ENCODE measurements at regions not wholly inside any gene's neighbourhood (a gene's known extent, or its start where the extent isn't known, plus 50 kb on each side); places are given as distances from the start of the nearest gene placed in this dataset.

DNA sequence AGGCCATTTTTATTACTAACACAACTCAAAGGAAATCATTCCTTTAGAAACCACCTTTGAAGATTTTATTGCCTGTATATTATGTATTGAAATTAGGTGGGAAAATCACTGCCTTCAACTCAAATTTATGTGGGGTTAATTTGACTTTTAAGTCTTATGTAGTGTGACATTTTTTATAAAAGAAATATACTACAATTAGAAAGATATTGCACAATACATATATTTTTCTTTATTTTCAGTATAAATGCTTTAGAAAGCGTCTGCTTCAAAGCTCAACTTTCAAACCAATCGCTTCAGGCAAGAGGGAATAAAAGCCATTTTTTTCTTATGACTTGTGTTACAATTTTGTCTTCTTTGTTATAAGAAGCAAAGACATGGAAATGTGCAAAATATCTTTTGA lies 337.4 kb upstream of the ZWINT start (continued):
- TF ChIP-seq MBNL3 (CRISPR knock-in tag; conservative IDR thresholded peaks at IDR 0.05) = no peak
- no peak for TF ChIP-seq ZNF660 (CRISPR knock-in tag; IDR thresholded peaks at IDR 0.05; ENCODE audit: borderline replicate concordance, low read depth)
- no peak for TF ChIP-seq ZNF792 (CRISPR knock-in tag; IDR thresholded peaks at IDR 0.05)

DNA sequence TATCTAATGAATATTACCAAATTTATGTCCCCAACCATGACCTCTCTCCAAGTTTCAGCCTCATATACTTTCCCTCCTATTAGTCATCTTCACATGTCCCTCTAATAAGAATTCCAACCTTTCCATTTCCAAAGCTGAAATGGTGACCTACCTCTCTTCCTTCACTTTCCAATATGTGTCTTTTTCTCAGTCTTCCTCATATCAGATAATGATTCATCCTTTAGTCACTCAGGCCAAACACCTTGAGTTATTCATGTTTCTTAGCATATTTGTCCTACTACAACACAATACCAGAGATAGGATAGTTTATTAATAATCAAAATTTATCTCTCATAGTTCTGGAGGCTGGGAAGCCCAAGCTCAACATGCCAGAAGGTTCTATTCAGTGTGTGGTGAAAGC lies 318.5 kb upstream of the ZWINT start:
- peaks cover 23% of the 10 kb centered on the region for H3K9me3 ChIP-seq (ENCODE audit: low read length)
- H4K20me1 ChIP-seq (ENCODE audit: insufficient read depth, low read length) = no peaks in the 10 kb centered on the region
- intact Hi-C loops (cut with micrococcal nuclease; ENCODE audit: unreplicated experiment) (no loop called here), in situ Hi-C loops (cut with HindIII; ENCODE audit: extremely low pct_ligation_motif_present, low pct_unique_long_range_greater_than_20kb) (no loop called here)
- H3K36me3 ChIP-seq (replicated peaks in 1 of 2; ENCODE audit: control insufficient read depth in 1 of 2, insufficient read depth in 2 of 2, low read length in 2 of 2) = no peaks in the 10 kb centered on the region
- no peaks in the 10 kb centered on the region for H3K27me3 ChIP-seq (ENCODE audit: control insufficient read depth in 1 of 2, insufficient read depth in 2 of 2, low read length in 2 of 2)
- ChIA-PET POLR2A (no interaction called here), CTCF (ENCODE audit: low intra/inter-chr PET ratio, low total read pairs) (no interaction called here)
- no peaks in the 10 kb centered on the region for H3K79me2 ChIP-seq (ENCODE audit: insufficient read depth, low read length)
- no peak overlapping the region for H3K4me3 ChIP-seq (replicated peaks in 1 of 3; ENCODE audit: insufficient read depth in 1 of 3, low read depth in 2 of 3, low read length in 3 of 3)
- no peak overlapping the region for H2AFZ ChIP-seq (ENCODE audit: low read length)
- no peak overlapping the region for H3K4me2 ChIP-seq (ENCODE audit: low read depth, low read length)
- FAIRE-seq (no peak), ATAC-seq (no peak), DNase-seq (ENCODE audit: low spot score) (no peak)
- H3K9ac ChIP-seq (ENCODE audit: insufficient read depth, low read depth, low read length) = no peak overlapping the region
- no peak overlapping the region for H3K27ac ChIP-seq (ENCODE audit: extremely low read length, insufficient read depth, low read length)
- BruUV-seq (replicated peaks) = no TSS peak
- TF ChIP-seq MBNL3 (CRISPR knock-in tag; conservative IDR thresholded peaks at IDR 0.05) (no peak), EHMT2 (IDR thresholded peaks at IDR 0.05; ENCODE audit: borderline replicate concordance, low read depth, low read length) (no peak), ZNF451 (CRISPR knock-in tag; IDR thresholded peaks at IDR 0.05) (no peak), U2AF2 (IDR thresholded peaks at IDR 0.05; ENCODE audit: low read depth, low read length) (no peak), FOXM1 (CRISPR knock-in tag; IDR thresholded peaks at IDR 0.05) (no peak), ZNF761 (CRISPR knock-in tag; conservative IDR thresholded peaks at IDR 0.05) (no peak), ZNF619 (CRISPR knock-in tag; IDR thresholded peaks at IDR 0.05) (no peak)
- TF ChIP-seq, protein P1, sequence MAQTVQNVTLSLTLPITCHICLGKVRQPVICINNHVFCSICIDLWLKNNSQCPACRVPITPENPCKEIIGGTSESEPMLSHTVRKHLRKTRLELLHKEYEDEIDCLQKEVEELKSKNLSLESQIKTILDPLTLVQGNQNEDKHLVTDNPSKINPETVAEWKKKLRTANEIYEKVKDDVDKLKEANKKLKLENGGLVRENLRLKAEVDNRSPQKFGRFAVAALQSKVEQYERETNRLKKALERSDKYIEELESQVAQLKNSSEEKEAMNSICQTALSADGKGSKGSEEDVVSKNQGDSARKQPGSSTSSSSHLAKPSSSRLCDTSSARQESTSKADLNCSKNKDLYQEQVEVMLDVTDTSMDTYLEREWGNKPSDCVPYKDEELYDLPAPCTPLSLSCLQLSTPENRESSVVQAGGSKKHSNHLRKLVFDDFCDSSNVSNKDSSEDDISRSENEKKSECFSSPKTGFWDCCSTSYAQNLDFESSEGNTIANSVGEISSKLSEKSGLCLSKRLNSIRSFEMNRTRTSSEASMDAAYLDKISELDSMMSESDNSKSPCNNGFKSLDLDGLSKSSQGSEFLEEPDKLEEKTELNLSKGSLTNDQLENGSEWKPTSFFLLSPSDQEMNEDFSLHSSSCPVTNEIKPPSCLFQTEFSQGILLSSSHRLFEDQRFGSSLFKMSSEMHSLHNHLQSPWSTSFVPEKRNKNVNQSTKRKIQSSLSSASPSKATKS (CRISPR knock-in tag; IDR thresholded peaks at IDR 0.05) = no peak
- TF ChIP-seq, protein P2, sequence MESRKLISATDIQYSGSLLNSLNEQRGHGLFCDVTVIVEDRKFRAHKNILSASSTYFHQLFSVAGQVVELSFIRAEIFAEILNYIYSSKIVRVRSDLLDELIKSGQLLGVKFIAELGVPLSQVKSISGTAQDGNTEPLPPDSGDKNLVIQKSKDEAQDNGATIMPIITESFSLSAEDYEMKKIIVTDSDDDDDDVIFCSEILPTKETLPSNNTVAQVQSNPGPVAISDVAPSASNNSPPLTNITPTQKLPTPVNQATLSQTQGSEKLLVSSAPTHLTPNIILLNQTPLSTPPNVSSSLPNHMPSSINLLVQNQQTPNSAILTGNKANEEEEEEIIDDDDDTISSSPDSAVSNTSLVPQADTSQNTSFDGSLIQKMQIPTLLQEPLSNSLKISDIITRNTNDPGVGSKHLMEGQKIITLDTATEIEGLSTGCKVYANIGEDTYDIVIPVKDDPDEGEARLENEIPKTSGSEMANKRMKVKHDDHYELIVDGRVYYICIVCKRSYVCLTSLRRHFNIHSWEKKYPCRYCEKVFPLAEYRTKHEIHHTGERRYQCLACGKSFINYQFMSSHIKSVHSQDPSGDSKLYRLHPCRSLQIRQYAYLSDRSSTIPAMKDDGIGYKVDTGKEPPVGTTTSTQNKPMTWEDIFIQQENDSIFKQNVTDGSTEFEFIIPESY (CRISPR knock-in tag; IDR thresholded peaks at IDR 0.05) = no peak
- TF ChIP-seq, protein P3, sequence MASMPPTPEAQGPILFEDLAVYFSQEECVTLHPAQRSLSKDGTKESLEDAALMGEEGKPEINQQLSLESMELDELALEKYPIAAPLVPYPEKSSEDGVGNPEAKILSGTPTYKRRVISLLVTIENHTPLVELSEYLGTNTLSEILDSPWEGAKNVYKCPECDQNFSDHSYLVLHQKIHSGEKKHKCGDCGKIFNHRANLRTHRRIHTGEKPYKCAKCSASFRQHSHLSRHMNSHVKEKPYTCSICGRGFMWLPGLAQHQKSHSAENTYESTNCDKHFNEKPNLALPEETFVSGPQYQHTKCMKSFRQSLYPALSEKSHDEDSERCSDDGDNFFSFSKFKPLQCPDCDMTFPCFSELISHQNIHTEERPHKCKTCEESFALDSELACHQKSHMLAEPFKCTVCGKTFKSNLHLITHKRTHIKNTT (CRISPR knock-in tag; IDR thresholded peaks at IDR 0.05) = no peak
- TF ChIP-seq, protein P4, sequence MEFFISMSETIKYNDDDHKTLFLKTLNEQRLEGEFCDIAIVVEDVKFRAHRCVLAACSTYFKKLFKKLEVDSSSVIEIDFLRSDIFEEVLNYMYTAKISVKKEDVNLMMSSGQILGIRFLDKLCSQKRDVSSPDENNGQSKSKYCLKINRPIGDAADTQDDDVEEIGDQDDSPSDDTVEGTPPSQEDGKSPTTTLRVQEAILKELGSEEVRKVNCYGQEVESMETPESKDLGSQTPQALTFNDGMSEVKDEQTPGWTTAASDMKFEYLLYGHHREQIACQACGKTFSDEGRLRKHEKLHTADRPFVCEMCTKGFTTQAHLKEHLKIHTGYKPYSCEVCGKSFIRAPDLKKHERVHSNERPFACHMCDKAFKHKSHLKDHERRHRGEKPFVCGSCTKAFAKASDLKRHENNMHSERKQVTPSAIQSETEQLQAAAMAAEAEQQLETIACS (CRISPR knock-in tag; IDR thresholded peaks at IDR 0.05) = no peak
- no peaks in the 10 kb centered on the region for H3K4me1 ChIP-seq (ENCODE audit: insufficient read depth, low read length)

Data from HepG2 (cell line).